Spleen (tissue), 11 donors: ENCODE measurements at regions not wholly inside any gene's neighbourhood (a gene's known extent, or its start where the extent isn't known, plus 50 kb on each side); places are given as distances from the start of the nearest gene placed in this dataset.

Experiments
- DNase-seq: peaks from one replicate; pipeline ENCODE4 v3.0.0-alpha.2; 2020
- H3K27ac ChIP-seq, 8 donors: fragments of 200-600 bp; sonication (generic) in 7 of 8; 1 replicate in 4 of 8; 2 replicates in 4 of 8; pipeline versions ENCODE4 v1.5.0 to v1.8.0; 2016 to 2021; ENCODE audit warnings: inconsistent platforms in 4 of 8, mild to moderate bottlenecking in 4 of 8, moderate library complexity in 1 of 8
- H3K27me3 ChIP-seq, 7 donors: fragments of 200-600 bp; sonication (generic) in 6 of 7; replicated peaks in 1 of 7; 1 replicate in 4 of 7; 2 replicates in 3 of 7; pipeline versions ENCODE4 v1.5.0 to v1.8.0; 2016 to 2021; ENCODE audit warnings: inconsistent platforms in 3 of 7, mild to moderate bottlenecking in 1 of 7
- H3K36me3 ChIP-seq, 6 donors: fragments of 200-600 bp; sonication (generic) in 5 of 6; 1 replicate in 4 of 6; 2 replicates in 2 of 6; pipeline versions ENCODE4 v1.5.0 to v1.8.0; 2016 to 2021; ENCODE audit warnings: inconsistent platforms in 2 of 6
- H3K4me1 ChIP-seq, 6 donors: fragments of 200-600 bp; sonication (generic) in 5 of 6; 1 replicate in 3 of 6; 2 replicates in 3 of 6; pipeline versions ENCODE4 v1.5.0 to v1.8.0; 2016 to 2021; ENCODE audit warnings: inconsistent platforms in 3 of 6
- H3K4me3 ChIP-seq, 8 donors: fragments of 200-600 bp; sonication (generic) in 7 of 8; 1 replicate in 4 of 8; 2 replicates in 4 of 8; pipeline versions ENCODE4 v1.5.0 to v1.8.0; 2016 to 2021; ENCODE audit warnings: inconsistent platforms in 4 of 8, mild to moderate bottlenecking in 4 of 8, moderate library complexity in 2 of 8
- H3K9me3 ChIP-seq, 8 donors: fragments of 200-600 bp; sonication (generic) in 7 of 8; 1 replicate in 4 of 8; 2 replicates in 4 of 8; pipeline versions ENCODE4 v1.5.0 to v1.8.0; 2016 to 2021; ENCODE audit warnings: inconsistent platforms in 4 of 8
- CTCF ChIP-seq, 11 experiments: fragments of 200-600 bp in 7 of 11; fragments of 450-650 bp in 4 of 11; sonication (generic) in 4 of 11; IDR thresholded peaks in 8 of 11; conservative IDR thresholded peaks in 3 of 11; 1 replicate in 7 of 11; 2 replicates in 4 of 11; pipeline versions ENCODE4 v1.4.0 to v1.8.0; 2016 to 2021; ENCODE audit warnings: antibody characterized with exemption in 11 of 11, inconsistent platforms in 4 of 11, mild to moderate bottlenecking in 1 of 11
- POLR2A ChIP-seq, 3 donors: fragments of 450-650 bp; IDR thresholded peaks; one replicate each; pipeline ENCODE4 v1.5.1; 2017; ENCODE audit warnings: antibody characterized with exemption in 3 of 3, mild to moderate bottlenecking in 1 of 3
- POLR2AphosphoS5 ChIP-seq, 3 donors: sonication (generic); formaldehyde crosslinking; IDR thresholded peaks; one replicate each; pipeline ENCODE4 v1.5.1; 2017; ENCODE audit warnings: antibody characterized with exemption in 3 of 3
- WGBS, 5 donors: extraction: QIAGEN DNeasy Blood & Tissue Kit in 3 of 5; methylation state at CpG; one replicate each; pipeline versions ENCODE4 v1.1.5 to v1.1.7; 2013 to 2018; 5-methylcytosine and 5-hydroxymethylcytosine counted together
- intact Hi-C: fragments of 100-400 bp; cut with DNase I; formaldehyde crosslinking; loops from one replicate; pipeline ENCODE4 v1.15.0; 2023; ENCODE audit warnings: low total_unique reads
- donor health status: healthy with polysubstance abuse.
- donor health status: DM: no; HTN: no; CAD: no; lungs with moderate emphysema.
- donor health status: DM: no; HTN: no; CAD: no.
- donor health status: Bipolar disorder and iron deficiency.
- donor health status: healthy.
- donor health status: DM: no; HTN: no; CAD: no.
- donor health status: DM: yes; HTN: yes; CAD: no.

GRCh38 chr6:69623357-69623756, 173.5 kb downstream of the LMBRD1 start:
- 41 to 86% (median 84%) methylated on average over 1 of the region's 1 CpG for WGBS, 5 donors
- Histone ChIP-seq H3K27me3 (no peaks in the 10 kb centered on the region), H3K4me1 (no peaks in the 10 kb centered on the region), H3K27ac (no peak overlapping the region), H3K36me3 (no peaks in the 10 kb centered on the region), H3K9me3 (no peaks in the 10 kb centered on the region), H3K4me3 (no peak overlapping the region)
- intact Hi-C loops: no loop called here
- no peak for TF ChIP-seq POLR2AphosphoS5 (IDR thresholded peaks at IDR 0.05)
- TF ChIP-seq CTCF (IDR thresholded peaks at IDR 0.05 in 8 of 11, conservative IDR thresholded peaks at IDR 0.05 in 3 of 11): no peak
- no peak for TF ChIP-seq POLR2A (IDR thresholded peaks at IDR 0.05)
- DNase-seq: no peak

DNA sequence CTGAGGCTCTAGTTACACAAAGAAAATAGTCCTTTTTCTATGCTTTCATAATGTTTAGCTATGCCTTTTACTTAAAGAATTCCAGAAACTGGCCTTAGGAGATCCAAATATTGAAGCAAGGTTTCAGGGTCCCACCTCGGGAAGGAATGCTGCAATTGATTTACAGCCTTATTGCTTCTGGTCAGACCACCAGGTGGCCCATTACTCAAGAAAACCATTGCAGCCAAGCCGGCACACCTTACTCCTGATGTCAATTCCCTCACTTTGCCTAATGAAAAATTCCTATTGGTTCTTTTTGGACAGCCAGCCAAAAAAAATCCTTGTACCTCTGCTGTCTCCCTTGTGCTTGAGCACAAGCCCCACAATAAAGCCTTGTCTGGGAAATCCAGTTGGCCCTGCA, 173.9 kb downstream of the LMBRD1 start:
- no peak overlapping the region for H3K27ac ChIP-seq
- no peak for DNase-seq
- no peaks in the 10 kb centered on the region for H3K9me3 ChIP-seq
- H3K4me3 ChIP-seq: no peak overlapping the region
- WGBS, 5 donors: 41 to 53% (median 45%) methylated on average over 2 of the region's 2 CpGs
- no peaks in the 10 kb centered on the region for H3K36me3 ChIP-seq
- TF ChIP-seq POLR2A (IDR thresholded peaks at IDR 0.05) (no peak), POLR2AphosphoS5 (IDR thresholded peaks at IDR 0.05) (no peak), CTCF (IDR thresholded peaks at IDR 0.05 in 8 of 11, conservative IDR thresholded peaks at IDR 0.05 in 3 of 11) (no peak)
- intact Hi-C loops: no loop called here
- no peaks in the 10 kb centered on the region for H3K27me3 ChIP-seq
- H3K4me1 ChIP-seq: no peaks in the 10 kb centered on the region

DNA sequence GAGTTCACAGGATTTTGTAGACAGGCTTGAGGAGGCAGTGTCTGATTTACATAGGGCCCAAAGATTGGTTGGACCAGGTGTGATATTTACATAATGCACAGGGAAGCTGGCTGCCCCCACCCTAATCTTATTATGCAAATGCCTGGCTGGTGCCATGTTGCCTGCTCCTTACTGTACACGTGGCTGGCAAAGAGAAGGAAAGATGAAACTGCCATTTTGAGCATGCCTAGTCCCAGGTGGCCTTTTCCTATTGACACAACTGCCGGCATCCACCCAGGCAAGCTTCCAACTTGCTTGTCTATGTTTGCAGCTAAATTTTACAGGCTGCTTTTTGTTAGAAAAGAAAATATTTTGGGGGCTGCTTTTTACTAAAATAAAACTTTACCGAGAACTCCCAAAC, 174.6 kb downstream of the LMBRD1 start:
- TF ChIP-seq POLR2AphosphoS5 (IDR thresholded peaks at IDR 0.05) (no peak), POLR2A (IDR thresholded peaks at IDR 0.05) (no peak), CTCF (IDR thresholded peaks at IDR 0.05 in 8 of 11, conservative IDR thresholded peaks at IDR 0.05 in 3 of 11) (no peak)
- WGBS, 5 donors: 69 to 80% (median 71%) methylated on average over 3 of the region's 3 CpGs
- intact Hi-C loops: no loop called here

GRCh38 chr6:69617163-69617562, 179.6 kb downstream of the LMBRD1 start:
- no peak for TF ChIP-seq POLR2AphosphoS5 (IDR thresholded peaks at IDR 0.05)
- no peak for TF ChIP-seq CTCF (IDR thresholded peaks at IDR 0.05 in 8 of 11, conservative IDR thresholded peaks at IDR 0.05 in 3 of 11)
- TF ChIP-seq POLR2A (IDR thresholded peaks at IDR 0.05): no peak
- no peaks in the 10 kb centered on the region for H3K27me3 ChIP-seq
- WGBS, 5 donors: 77 to 96% (median 82%) methylated on average over 6 to 7 of the region's 7 CpGs
- no peak for DNase-seq
- no peaks in the 10 kb centered on the region for H3K36me3 ChIP-seq
- H3K4me3 ChIP-seq: no peak overlapping the region
- peaks cover 0 to 4% (median 0%) of the 10 kb centered on the region in 8 donors for H3K9me3 ChIP-seq
- intact Hi-C loops: no loop called here
- no peaks in the 10 kb centered on the region for H3K4me1 ChIP-seq
- H3K27ac ChIP-seq: no peak overlapping the region

More for the DNA sequence above, 174.6 kb downstream of the LMBRD1 start:
- H3K36me3 ChIP-seq: no peaks in the 10 kb centered on the region
- H3K4me1 ChIP-seq: no peaks in the 10 kb centered on the region
- no peak for DNase-seq
- H3K9me3 ChIP-seq: no peaks in the 10 kb centered on the region
- no peak overlapping the region for H3K27ac ChIP-seq
- no peak overlapping the region for H3K4me3 ChIP-seq
- no peaks in the 10 kb centered on the region for H3K27me3 ChIP-seq
